Nephron (organoid): ENCODE measurements at regions not wholly inside any gene's neighbourhood (a gene's known extent, or its start where the extent isn't known, plus 50 kb on each side); places are given as distances from the start of the nearest gene placed in this dataset.

Experiments used
- H3K27ac Mint-ChIP-seq, 3 experiments: 2 replicates each; pipeline ENCODE4 v1.8.0; 2020; ENCODE audit warnings: mixed read lengths in 3 of 3, mild to moderate bottlenecking in 2 of 3, moderate library complexity in 1 of 3
- H3K27me3 Mint-ChIP-seq: 2 replicates; pipeline ENCODE4 v1.8.0; 2021; ENCODE audit warnings: low read depth, mild to moderate bottlenecking, moderate library complexity, mixed read lengths
- H3K36me3 Mint-ChIP-seq: 2 replicates; pipeline ENCODE4 v1.8.0; 2020; ENCODE audit warnings: low read depth, mixed read lengths
- H3K4me1 Mint-ChIP-seq: 2 replicates; pipeline ENCODE4 v1.8.0; 2020; ENCODE audit warnings: mixed read lengths
- H3K4me3 Mint-ChIP-seq, 3 experiments: 2 replicates each; pipeline ENCODE4 v1.8.0; 2020; ENCODE audit warnings: mild to moderate bottlenecking in 3 of 3, mixed read lengths in 3 of 3, moderate library complexity in 2 of 3
- H3K9me3 Mint-ChIP-seq: 2 replicates; pipeline ENCODE4 v1.8.0; 2020; ENCODE audit warnings: mixed read lengths
- TF ChIP-seq, protein P1 (sequence below), 3 experiments: fragments of 200-600 bp; sonication (generic); IDR thresholded peaks; one replicate each; pipeline ENCODE4 v1.5.0; 2021; ENCODE audit warnings: antibody characterized with exemption in 3 of 3; ENCODE audit not compliant: unreplicated experiment in 3 of 3

DNA sequence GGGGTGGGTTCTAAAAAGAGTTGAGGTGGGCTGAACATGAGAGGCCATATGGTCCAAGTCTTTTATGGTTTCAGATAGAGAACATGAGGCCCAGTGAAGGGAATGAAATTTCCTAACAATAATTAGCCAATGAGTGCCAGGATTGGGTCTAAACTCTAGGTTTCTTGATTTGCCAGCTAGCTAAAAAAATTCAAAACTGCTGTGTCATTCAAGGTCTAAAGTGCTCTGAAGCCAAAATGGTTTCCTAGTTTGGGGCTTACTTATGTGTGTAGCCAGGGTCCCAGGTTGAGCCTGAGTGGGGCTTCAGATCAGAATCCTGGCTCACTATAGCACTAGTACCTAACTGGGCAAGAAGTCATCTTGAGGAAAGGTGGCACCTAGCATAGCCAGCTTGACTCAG is 55.3 kb upstream of the SYN2 start:
- peaks cover 11% of the 10 kb centered on the region for H3K4me1 Mint-ChIP-seq
- H3K4me3 Mint-ChIP-seq: no peak overlapping the region
- no peak overlapping the region for H3K27ac Mint-ChIP-seq
- TF ChIP-seq, protein P1, sequence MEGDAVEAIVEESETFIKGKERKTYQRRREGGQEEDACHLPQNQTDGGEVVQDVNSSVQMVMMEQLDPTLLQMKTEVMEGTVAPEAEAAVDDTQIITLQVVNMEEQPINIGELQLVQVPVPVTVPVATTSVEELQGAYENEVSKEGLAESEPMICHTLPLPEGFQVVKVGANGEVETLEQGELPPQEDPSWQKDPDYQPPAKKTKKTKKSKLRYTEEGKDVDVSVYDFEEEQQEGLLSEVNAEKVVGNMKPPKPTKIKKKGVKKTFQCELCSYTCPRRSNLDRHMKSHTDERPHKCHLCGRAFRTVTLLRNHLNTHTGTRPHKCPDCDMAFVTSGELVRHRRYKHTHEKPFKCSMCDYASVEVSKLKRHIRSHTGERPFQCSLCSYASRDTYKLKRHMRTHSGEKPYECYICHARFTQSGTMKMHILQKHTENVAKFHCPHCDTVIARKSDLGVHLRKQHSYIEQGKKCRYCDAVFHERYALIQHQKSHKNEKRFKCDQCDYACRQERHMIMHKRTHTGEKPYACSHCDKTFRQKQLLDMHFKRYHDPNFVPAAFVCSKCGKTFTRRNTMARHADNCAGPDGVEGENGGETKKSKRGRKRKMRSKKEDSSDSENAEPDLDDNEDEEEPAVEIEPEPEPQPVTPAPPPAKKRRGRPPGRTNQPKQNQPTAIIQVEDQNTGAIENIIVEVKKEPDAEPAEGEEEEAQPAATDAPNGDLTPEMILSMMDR (IDR thresholded peaks at IDR 0.05; ENCODE audit: unreplicated experiment in 3 of 3): no peak
- H3K36me3 Mint-ChIP-seq: no peaks in the 10 kb centered on the region
- peaks cover 6% of the 10 kb centered on the region for H3K27me3 Mint-ChIP-seq
- H3K9me3 Mint-ChIP-seq: peaks cover 2% of the 10 kb centered on the region

DNA sequence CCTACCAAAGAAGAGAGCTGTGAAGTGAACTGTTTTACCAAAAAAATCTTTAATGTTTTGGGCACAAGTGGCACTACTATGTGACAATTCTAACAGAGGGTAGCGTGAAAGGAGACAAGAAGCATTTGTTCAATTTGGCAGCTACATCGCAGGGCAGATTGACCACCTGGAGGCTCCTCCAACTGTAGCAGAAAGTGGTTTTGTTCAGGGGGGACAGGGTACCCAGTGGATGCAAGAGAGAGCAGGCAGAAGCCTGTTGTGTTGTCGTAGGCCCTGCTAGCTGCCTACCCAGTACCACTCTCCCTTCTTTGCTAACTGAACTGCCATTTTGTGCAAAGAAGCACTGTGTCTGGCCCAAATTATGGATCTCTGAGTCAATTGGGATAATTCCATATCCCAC is 54.8 kb upstream of the SYN2 start:
- no peaks in the 10 kb centered on the region for H3K36me3 Mint-ChIP-seq
- TF ChIP-seq, protein P1 (IDR thresholded peaks at IDR 0.05; ENCODE audit: unreplicated experiment in 3 of 3): no peak
- no peak overlapping the region for H3K4me3 Mint-ChIP-seq
- peaks cover 6% of the 10 kb centered on the region for H3K27me3 Mint-ChIP-seq
- peaks cover 2% of the 10 kb centered on the region for H3K9me3 Mint-ChIP-seq
- H3K4me1 Mint-ChIP-seq: peaks cover 16% of the 10 kb centered on the region
- H3K27ac Mint-ChIP-seq: no peak overlapping the region

DNA sequence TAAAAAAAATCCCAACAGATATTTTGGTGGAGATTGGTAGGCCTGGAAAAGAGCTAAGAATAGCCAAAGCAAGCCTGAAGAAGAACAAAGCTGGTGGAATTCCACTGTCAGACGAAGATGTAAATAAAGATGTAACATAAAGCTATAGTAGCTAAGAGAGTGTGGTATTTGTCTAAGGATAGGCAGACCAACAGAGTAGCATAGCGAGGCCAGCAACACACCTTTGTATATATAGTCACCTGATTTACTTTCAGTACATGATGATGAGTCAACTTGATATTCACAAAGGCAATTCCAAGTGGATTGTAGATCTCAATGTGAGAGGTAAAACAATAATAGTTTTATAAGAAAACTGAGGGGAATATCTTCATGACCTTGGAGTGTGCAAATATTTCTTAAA is 53.6 kb upstream of the SYN2 start:
- Mint-ChIP-seq H3K27ac (no peak overlapping the region), H3K9me3 (no peaks in the 10 kb centered on the region), H3K27me3 (peaks cover 6% of the 10 kb centered on the region), H3K36me3 (no peaks in the 10 kb centered on the region), H3K4me1 (peaks cover 27% of the 10 kb centered on the region), H3K4me3 (no peak overlapping the region)
- TF ChIP-seq, protein P1 (IDR thresholded peaks at IDR 0.05; ENCODE audit: unreplicated experiment in 3 of 3): no peak

DNA sequence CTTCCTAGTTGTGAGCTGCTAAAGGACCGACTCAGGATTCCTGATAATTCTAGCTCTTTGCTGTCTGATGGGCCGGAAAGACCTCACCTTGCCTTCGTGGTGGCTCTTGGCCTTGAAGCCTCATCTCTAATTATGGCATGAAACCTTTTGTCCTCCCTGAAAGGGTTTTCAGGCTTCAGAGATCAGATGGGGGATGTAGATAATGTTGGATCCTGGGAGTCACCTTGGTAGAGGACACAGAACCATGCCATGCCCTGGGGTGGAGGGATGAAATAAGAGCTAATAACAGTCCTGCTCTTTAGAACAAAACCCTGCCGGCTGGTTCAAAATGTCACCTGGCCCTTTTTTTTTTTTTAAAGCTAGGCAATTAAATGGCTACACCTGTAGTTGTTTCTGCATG is 50.8 kb upstream of the SYN2 start:
- Mint-ChIP-seq H3K4me3 (no peak overlapping the region), H3K4me1 (peaks cover 44% of the 10 kb centered on the region), H3K27me3 (peaks cover 6% of the 10 kb centered on the region), H3K27ac (peak overlapping the region; percentile 20 to 79 (median 69)), H3K9me3 (no peaks in the 10 kb centered on the region), H3K36me3 (no peaks in the 10 kb centered on the region)
- TF ChIP-seq, protein P1 (IDR thresholded peaks at IDR 0.05; ENCODE audit: unreplicated experiment in 3 of 3): no peak

DNA sequence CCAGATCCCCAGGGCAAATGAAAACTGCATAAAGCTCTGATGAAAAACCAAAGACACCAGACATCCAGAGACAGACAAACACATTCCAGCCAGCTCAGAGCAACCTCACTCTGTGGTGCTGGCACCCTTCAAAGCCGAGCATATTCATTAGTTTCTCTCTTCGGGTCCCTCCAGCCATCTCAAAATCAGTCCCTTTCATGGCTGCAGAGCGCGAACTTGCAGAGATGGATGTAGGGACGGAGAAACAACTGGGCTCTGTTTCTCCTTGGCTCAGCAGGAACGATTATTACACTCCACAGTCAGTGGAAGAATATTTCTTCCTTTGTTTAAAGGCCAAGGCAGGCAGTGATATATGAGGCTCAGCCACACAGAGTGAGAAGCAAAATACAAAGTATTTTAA is 50.4 kb upstream of the SYN2 start:
- Mint-ChIP-seq H3K9me3 (no peaks in the 10 kb centered on the region), H3K27ac (peak overlapping the region; percentile 20 to 79 (median 69)), H3K36me3 (no peaks in the 10 kb centered on the region), H3K27me3 (peaks cover 6% of the 10 kb centered on the region), H3K4me3 (no peak overlapping the region), H3K4me1 (peaks cover 44% of the 10 kb centered on the region)
- TF ChIP-seq, protein P1 (IDR thresholded peaks at IDR 0.05; ENCODE audit: unreplicated experiment in 3 of 3): no peak

DNA sequence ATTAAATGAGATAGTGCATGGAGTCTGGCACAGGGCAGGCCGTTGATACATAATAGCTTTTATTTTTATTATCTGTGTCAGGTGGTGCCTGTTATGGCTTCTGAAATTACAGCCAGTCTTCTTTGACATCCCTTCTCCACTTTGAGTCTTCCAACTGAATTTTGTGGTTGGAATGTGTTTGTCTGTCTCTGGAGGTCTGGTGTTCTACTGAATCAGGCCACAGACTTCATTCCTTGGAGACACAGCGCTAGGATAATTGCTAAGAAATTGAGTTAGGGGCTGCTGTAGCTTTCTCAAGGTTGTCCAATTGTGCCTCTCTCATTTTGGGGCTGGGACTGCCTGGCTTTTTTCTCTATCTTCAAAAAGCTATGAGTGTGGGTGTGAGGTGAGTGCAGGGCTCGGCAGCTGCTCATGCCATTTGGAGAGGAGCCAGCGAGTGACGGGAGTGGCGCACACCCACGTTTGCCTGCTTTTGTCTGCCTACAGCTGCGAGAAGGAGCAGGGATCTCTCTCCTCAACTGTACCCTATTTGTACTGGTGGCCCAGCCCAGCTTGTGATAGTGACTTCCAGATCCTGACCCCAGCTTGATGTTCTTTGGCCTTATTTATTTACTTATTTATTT is 49.8 kb upstream of the SYN2 start:
- Mint-ChIP-seq H3K27me3 (peaks cover 6% of the 10 kb centered on the region), H3K27ac (peak overlapping the region; percentile 20 to 69 (median 20)), H3K9me3 (no peaks in the 10 kb centered on the region), H3K4me1 (peaks cover 44% of the 10 kb centered on the region), H3K4me3 (peak overlapping the region in 1 of 3 experiments; percentile 25), H3K36me3 (no peaks in the 10 kb centered on the region)
- TF ChIP-seq, protein P1 (IDR thresholded peaks at IDR 0.05; ENCODE audit: unreplicated experiment in 3 of 3): no peak
